Colonic mucosa (tissue), 4 donors: ENCODE measurements at regions not wholly inside any gene's neighbourhood (a gene's known extent, or its start where the extent isn't known, plus 50 kb on each side); places are given as distances from the start of the nearest gene placed in this dataset.
"Not testable (repeated sequence)": the region's sequence is repeated elsewhere in the genome, so short reads cannot be mapped to it uniquely, and the experiment has no call there.

ENCODE experiments used
- DNase-seq: peaks from one replicate; pipeline ENCODE4 v3.0.0-alpha.2; 2020
- H3K27ac ChIP-seq: fragments of 200-600 bp; one replicate; pipeline ENCODE4 v1.8.0; 2021
- H3K27me3 ChIP-seq: fragments of 200-600 bp; one replicate; pipeline ENCODE4 v1.8.0; 2021
- H3K36me3 ChIP-seq: fragments of 200-600 bp; one replicate; pipeline ENCODE4 v1.8.0; 2021
- H3K4me1 ChIP-seq: fragments of 200-600 bp; one replicate; pipeline ENCODE4 v1.8.0; 2021; ENCODE audit warnings: mild to moderate bottlenecking
- H3K4me3 ChIP-seq: fragments of 200-600 bp; one replicate; pipeline ENCODE4 v1.8.0; 2021
- H3K9ac ChIP-seq, 2 donors: one replicate each; pipeline ENCODE4 v1.7.0; 2013; ENCODE audit warnings: control low read depth in 2 of 2, low read depth in 2 of 2, low read length in 2 of 2
- H3K9me3 ChIP-seq: fragments of 200-600 bp; one replicate; pipeline ENCODE4 v1.8.0; 2021
- intact Hi-C: fragments of 100-400 bp; cut with DNase I; formaldehyde crosslinking; loops from one replicate; pipeline ENCODE4 v1.14.1; 2022
- TF ChIP-seq, protein P1 (sequence below): fragments of 200-600 bp; IDR thresholded peaks from one replicate; pipeline ENCODE4 v1.8.0; 2022; ENCODE audit warnings: antibody characterized with exemption, mild to moderate bottlenecking
- donor health status: healthy.
- donor health status: DM: no; HTN: no; CAD: no.
- donor health status: DM: no; HTN: no; CAD: no.

DNA sequence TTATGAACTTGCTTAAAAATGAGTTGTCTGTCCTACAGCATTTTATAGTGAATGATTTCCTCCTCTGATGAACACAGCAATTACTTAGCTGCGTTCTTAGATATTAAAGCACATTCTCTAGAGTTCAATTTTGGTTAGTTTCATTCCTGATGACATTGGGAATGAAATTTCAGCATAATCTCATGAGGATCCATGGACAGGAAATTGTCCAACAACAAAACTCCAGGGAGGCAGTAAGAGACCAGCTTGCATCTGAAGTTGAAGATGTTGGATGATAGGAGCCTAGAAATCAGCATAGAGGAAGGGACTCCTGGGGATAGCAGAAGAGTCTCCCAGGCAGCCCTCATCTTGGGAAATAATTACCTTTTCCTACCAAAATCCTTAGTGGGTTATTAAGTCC lies 128.7 kb upstream of the RAP1B start:
- intact Hi-C loops = no loop called here
- no peak for DNase-seq
- Histone ChIP-seq H3K9me3 (no peaks in the 10 kb centered on the region), H3K27me3 (no peaks in the 10 kb centered on the region), H3K9ac (no peak overlapping the region), H3K4me1 (no peaks in the 10 kb centered on the region), H3K36me3 (no peaks in the 10 kb centered on the region), H3K27ac (no peak overlapping the region), H3K4me3 (no peak overlapping the region)
- TF ChIP-seq, protein P1, sequence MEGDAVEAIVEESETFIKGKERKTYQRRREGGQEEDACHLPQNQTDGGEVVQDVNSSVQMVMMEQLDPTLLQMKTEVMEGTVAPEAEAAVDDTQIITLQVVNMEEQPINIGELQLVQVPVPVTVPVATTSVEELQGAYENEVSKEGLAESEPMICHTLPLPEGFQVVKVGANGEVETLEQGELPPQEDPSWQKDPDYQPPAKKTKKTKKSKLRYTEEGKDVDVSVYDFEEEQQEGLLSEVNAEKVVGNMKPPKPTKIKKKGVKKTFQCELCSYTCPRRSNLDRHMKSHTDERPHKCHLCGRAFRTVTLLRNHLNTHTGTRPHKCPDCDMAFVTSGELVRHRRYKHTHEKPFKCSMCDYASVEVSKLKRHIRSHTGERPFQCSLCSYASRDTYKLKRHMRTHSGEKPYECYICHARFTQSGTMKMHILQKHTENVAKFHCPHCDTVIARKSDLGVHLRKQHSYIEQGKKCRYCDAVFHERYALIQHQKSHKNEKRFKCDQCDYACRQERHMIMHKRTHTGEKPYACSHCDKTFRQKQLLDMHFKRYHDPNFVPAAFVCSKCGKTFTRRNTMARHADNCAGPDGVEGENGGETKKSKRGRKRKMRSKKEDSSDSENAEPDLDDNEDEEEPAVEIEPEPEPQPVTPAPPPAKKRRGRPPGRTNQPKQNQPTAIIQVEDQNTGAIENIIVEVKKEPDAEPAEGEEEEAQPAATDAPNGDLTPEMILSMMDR = no peak

DNA sequence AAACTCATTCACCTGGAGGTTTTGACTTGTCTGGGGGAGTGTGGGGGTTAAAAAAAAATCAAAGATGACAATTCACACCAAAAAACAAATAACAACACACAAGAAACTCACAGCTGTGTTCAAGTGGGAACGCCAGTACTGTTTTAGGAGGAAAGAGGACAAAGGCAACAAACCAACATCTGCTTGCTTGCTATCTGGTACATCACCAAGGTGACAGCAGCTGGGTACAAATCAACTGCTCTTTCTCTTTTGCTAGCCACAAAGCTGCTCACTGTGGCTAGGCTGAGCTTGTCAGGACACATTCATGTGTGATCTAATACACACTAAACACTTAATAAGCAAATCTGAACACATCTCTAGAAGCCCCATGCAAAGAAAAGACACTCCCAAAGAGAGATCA lies 128.0 kb upstream of the RAP1B start:
- H3K4me3 ChIP-seq = no peak overlapping the region
- DNase-seq = no peak
- no peaks in the 10 kb centered on the region for H3K9me3 ChIP-seq
- no peaks in the 10 kb centered on the region for H3K4me1 ChIP-seq
- TF ChIP-seq, protein P1 = no peak
- intact Hi-C loops = no loop called here
- no peak overlapping the region for H3K27ac ChIP-seq
- no peak overlapping the region for H3K9ac ChIP-seq
- H3K27me3 ChIP-seq = no peaks in the 10 kb centered on the region
- no peaks in the 10 kb centered on the region for H3K36me3 ChIP-seq

DNA sequence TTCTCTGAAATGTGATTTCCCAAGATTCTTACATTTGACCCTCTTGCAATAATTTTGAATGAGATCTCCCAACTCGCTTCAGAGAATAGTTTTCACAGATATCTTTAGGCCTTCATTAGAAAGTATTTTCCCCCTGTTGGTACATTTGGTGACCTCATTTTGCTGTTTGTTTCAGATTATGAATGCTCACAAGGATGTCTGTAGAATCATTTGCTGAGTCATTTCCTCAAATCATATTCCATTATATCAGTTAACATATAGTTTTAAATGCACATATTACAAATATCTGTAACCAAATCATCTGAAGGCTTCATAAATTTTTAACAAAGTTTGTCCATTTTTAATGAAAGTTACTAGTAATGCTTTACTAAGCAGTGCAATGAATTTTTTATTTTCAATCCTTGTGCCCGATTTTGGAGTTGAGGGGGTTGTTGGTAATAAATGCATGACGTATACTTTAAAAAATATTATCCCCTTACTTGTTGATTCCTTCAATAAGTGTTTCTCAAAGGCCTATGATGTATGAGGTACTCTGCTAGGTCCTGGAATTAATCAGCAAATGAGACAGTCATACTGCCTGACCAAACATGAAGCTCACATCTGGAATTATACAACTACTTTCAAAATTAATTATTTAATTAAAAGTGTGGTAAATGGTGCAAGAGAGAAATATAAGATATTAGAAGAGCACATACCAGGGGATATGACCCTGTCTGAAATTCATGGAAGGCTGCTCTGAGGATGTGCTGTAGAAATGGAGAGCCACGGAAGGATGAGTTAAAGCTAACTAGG lies 126.9 kb upstream of the RAP1B start:
- no peak overlapping the region for H3K9ac ChIP-seq
- H3K4me1 ChIP-seq = no peaks in the 10 kb centered on the region
- intact Hi-C loops = no loop called here
- no peaks in the 10 kb centered on the region for H3K27me3 ChIP-seq
- TF ChIP-seq, protein P1 = no peak
- no peak overlapping the region for H3K27ac ChIP-seq
- no peaks in the 10 kb centered on the region for H3K9me3 ChIP-seq
- no peak for DNase-seq
- no peaks in the 10 kb centered on the region for H3K36me3 ChIP-seq
- no peak overlapping the region for H3K4me3 ChIP-seq

DNA sequence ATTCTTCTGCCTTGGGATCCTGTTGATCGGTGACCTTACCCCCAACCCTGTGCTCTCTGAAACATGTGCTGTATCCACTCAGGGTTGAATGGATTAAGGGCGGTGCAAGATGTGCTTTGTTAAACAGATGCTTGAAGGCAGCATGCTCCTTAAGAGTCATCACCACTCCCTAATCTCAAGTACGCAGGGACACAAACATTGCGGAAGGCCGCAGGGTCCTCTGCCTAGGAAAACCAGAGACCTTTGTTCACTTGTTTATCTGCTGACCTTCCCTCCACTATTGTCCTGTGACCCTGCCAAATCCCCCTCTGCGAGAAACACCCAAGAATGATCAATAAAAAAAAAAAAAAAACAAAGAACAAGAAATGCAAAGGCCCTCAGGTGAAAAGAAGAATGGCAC lies 126.1 kb upstream of the RAP1B start:
- intact Hi-C loops, H3K9ac ChIP-seq: not testable (repeated sequence)

GRCh38 chr12:68486449-68486848 lies 124.2 kb upstream of the RAP1B start:
- H3K9me3 ChIP-seq, H3K4me1 ChIP-seq, DNase-seq, H3K9ac ChIP-seq, H3K36me3 ChIP-seq, intact Hi-C loops, H3K4me3 ChIP-seq, H3K27ac ChIP-seq, H3K27me3 ChIP-seq: not testable (repeated sequence)

More for the DNA sequence above, 126.1 kb upstream of the RAP1B start:
- H3K36me3 ChIP-seq, DNase-seq, H3K27me3 ChIP-seq, H3K27ac ChIP-seq, H3K9me3 ChIP-seq, H3K4me1 ChIP-seq, H3K4me3 ChIP-seq: not testable (repeated sequence)

GRCh38 chr12:68487721-68488309 lies 122.9 kb upstream of the RAP1B start:
- no peak overlapping the region for H3K27ac ChIP-seq
- no peak for DNase-seq
- no peaks in the 10 kb centered on the region for H3K4me1 ChIP-seq
- no peaks in the 10 kb centered on the region for H3K27me3 ChIP-seq
- H3K4me3 ChIP-seq = no peak overlapping the region
- no peaks in the 10 kb centered on the region for H3K9me3 ChIP-seq
- intact Hi-C loops = no loop called here
- no peaks in the 10 kb centered on the region for H3K36me3 ChIP-seq
- TF ChIP-seq, protein P1 = no peak
- H3K9ac ChIP-seq = no peak overlapping the region
